WERI-Rb-1 (cell line): ENCODE measurements at regions not wholly inside any gene's neighbourhood (a gene's known extent, or its start where the extent isn't known, plus 50 kb on each side); places are given as distances from the start of the nearest gene placed in this dataset.

Experiments
- DNase-seq: peaks from one replicate; pipeline ENCODE4 v3.0.0-alpha.2; 2020
- H3K27ac ChIP-seq: fragments of 250-450 bp; sonication (Bioruptor Pico); 2 replicates; pipeline ENCODE4 v1.5.1; 2020; ENCODE audit warnings: mild to moderate bottlenecking, moderate library complexity
- H3K27me3 ChIP-seq: fragments of 250-450 bp; sonication (Bioruptor Pico); 2 replicates; pipeline ENCODE4 v1.5.1; 2021; ENCODE audit warnings: mild to moderate bottlenecking, low read depth, moderate library complexity; ENCODE audit not compliant: insufficient read depth, severe bottlenecking
- H3K36me3 ChIP-seq: fragments of 250-450 bp; sonication (Bioruptor Pico); 2 replicates; pipeline ENCODE4 v1.5.1; 2020; ENCODE audit warnings: mild to moderate bottlenecking, moderate library complexity
- H3K4me3 ChIP-seq: 2 replicates; pipeline ENCODE4 v1.5.1; 2011; ENCODE audit warnings: low read depth, mild to moderate bottlenecking, control low read depth, low read length
- H3K9me3 ChIP-seq: fragments of 250-450 bp; sonication (Bioruptor Pico); 2 replicates; pipeline ENCODE4 v1.5.1; 2021; ENCODE audit warnings: mild to moderate bottlenecking, moderate library complexity; ENCODE audit not compliant: severe bottlenecking
- CTCF ChIP-seq: IDR thresholded peaks from 2 replicates; pipeline ENCODE4 v1.5.1; 2011; ENCODE audit warnings: low read depth, mild to moderate bottlenecking, control low read depth, inconsistent platforms, low read length

DNA sequence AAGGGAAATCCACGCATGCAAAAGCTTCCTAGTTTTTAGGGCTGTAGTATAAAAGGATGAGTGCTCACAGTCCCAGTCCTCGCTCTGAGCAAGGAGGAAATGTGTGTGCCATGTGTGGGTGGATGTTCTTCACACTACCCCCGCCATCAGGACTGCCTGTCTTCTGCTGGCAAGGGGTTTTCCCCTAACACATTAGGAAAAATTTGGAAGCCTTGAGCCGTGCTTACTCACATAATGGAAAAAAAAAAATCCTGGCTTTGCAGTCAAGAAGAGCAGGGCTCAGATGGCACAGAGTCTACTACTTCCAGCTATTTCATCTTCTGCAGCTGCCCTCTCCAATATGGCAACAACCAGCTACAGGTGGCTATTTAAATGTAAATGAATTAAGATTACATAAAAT lies 363.1 kb downstream of the PLPP3 start:
- no peak for DNase-seq

GRCh38 chr1:56215771-56216170 lies 363.6 kb downstream of the PLPP3 start:
- Histone ChIP-seq H3K9me3 (no peaks in the 10 kb centered on the region), H3K36me3 (no peaks in the 10 kb centered on the region), H3K27me3 (no peaks in the 10 kb centered on the region), H3K4me3 (no peak overlapping the region), H3K27ac (no peak overlapping the region)
- DNase-seq, result no peak
- TF ChIP-seq CTCF, result no peak

More for the DNA sequence above, 363.1 kb downstream of the PLPP3 start:
- Histone ChIP-seq H3K9me3 (no peaks in the 10 kb centered on the region), H3K27ac (no peak overlapping the region), H3K36me3 (no peaks in the 10 kb centered on the region), H3K4me3 (no peak overlapping the region), H3K27me3 (no peaks in the 10 kb centered on the region)
- TF ChIP-seq CTCF, result no peak

- no peak for DNase-seq
- Histone ChIP-seq H3K27ac (no peak overlapping the region), H3K4me3 (no peak overlapping the region), H3K36me3 (no peaks in the 10 kb centered on the region), H3K27me3 (no peaks in the 10 kb centered on the region), H3K9me3 (no peaks in the 10 kb centered on the region)
- TF ChIP-seq CTCF, result no peak
Observed at GRCh38 chr1:56215086-56215485, 364.3 kb downstream of the PLPP3 start.

- Histone ChIP-seq H3K27me3 (no peaks in the 10 kb centered on the region), H3K27ac (no peak overlapping the region), H3K9me3 (no peaks in the 10 kb centered on the region), H3K36me3 (no peaks in the 10 kb centered on the region), H3K4me3 (no peak overlapping the region)
- DNase-seq, result no peak
- TF ChIP-seq CTCF, result no peak
Observed at GRCh38 chr1:56213068-56213467, 366.3 kb downstream of the PLPP3 start.

GRCh38 chr1:56212143-56212542 lies 367.2 kb downstream of the PLPP3 start:
- no peak for TF ChIP-seq CTCF
- H3K36me3 ChIP-seq, result no peaks in the 10 kb centered on the region

DNA sequence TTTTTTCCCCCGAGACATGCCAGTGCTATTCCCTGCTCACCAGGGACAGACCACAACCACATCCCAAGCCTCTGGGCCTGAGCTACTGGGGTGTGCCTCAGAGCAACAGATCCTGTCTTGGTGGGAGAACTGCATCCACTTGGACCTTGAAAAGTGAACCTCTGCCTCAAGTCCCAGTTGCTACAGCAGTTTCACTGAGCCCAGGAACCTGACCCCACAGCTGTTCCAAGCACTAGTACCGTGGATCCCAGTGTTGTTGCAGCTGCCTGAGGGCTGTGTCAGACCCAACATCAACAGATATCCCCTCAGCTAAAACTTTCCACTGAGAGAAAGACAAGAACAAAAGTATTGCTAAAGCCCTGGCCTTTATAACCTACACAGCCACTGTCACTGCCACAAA lies 373.0 kb downstream of the PLPP3 start:
- Histone ChIP-seq H3K36me3 (no peaks in the 10 kb centered on the region), H3K9me3 (peaks cover 3% of the 10 kb centered on the region)
- TF ChIP-seq CTCF, result no peak

More at GRCh38 chr1:56212143-56212542, 367.2 kb downstream of the PLPP3 start:
- Histone ChIP-seq H3K27ac (no peak overlapping the region), H3K4me3 (no peak overlapping the region), H3K9me3 (peaks cover 3% of the 10 kb centered on the region), H3K27me3 (no peaks in the 10 kb centered on the region)
- DNase-seq, result no peak

More for the DNA sequence above, 373.0 kb downstream of the PLPP3 start:
- no peak for DNase-seq
- Histone ChIP-seq H3K27me3 (no peaks in the 10 kb centered on the region), H3K27ac (no peak overlapping the region), H3K4me3 (no peak overlapping the region)
